K562 (cell line): ENCODE measurements at regions not wholly inside any gene's neighbourhood (a gene's known extent, or its start where the extent isn't known, plus 50 kb on each side); places are given as distances from the start of the nearest gene placed in this dataset.

ENCODE experiments used
- ARID1B ChIP-seq: fragments of 450-650 bp; IDR thresholded peaks from 2 replicates; pipeline ENCODE4 v1.6.1; 2016; ENCODE audit warnings: antibody characterized with exemption, mild to moderate bottlenecking, inconsistent platforms
- C11orf30 ChIP-seq: fragments of 450-650 bp; IDR thresholded peaks from 2 replicates; pipeline ENCODE4 v1.6.1; 2016; ENCODE audit warnings: low read depth, mild to moderate bottlenecking
- CXXC5 ChIP-seq: fragments of 250-450 bp; sonication (Bioruptor Pico); IDR thresholded peaks from 2 replicates; pipeline ENCODE4 v1.8.0; 2022; ENCODE audit warnings: inconsistent platforms, mild to moderate bottlenecking, moderate library complexity
- ELF2 ChIP-seq: fragments of 250-450 bp; sonication (Bioruptor Pico); IDR thresholded peaks from 2 replicates; pipeline ENCODE4 v1.5.0; 2021; ENCODE audit warnings: mild to moderate bottlenecking
- EP300 ChIP-seq: IDR thresholded peaks from 2 replicates; pipeline ENCODE4 v1.6.1; 2012; ENCODE audit warnings: low read length, improper control_type of control experiment
- HES1 ChIP-seq: fragments of 450-650 bp; IDR thresholded peaks from 2 replicates; pipeline ENCODE4 v1.6.1; 2016; ENCODE audit warnings: low read depth, mild to moderate bottlenecking, moderate library complexity
- MEIS2 ChIP-seq: fragments of 450-650 bp; IDR thresholded peaks from 2 replicates; pipeline ENCODE4 v1.6.1; 2014; ENCODE audit warnings: mild to moderate bottlenecking; ENCODE audit not compliant: partially characterized antibody
- MGA ChIP-seq: fragments of 450-650 bp; IDR thresholded peaks from 2 replicates; pipeline ENCODE4 v1.6.1; 2016; ENCODE audit warnings: mild to moderate bottlenecking, moderate library complexity
- NFE2L1 ChIP-seq: fragments of 450-650 bp; IDR thresholded peaks from 2 replicates; pipeline ENCODE4 v1.6.1; 2016; ENCODE audit warnings: missing genetic modification characterization, low read depth, mild to moderate bottlenecking, missing compliant biosample characterization, moderate library complexity, borderline replicate concordance
- PKNOX1 ChIP-seq: fragments of 450-650 bp; IDR thresholded peaks from 2 replicates; pipeline ENCODE4 v1.6.1; 2016
- PML ChIP-seq: IDR thresholded peaks from 2 replicates; pipeline ENCODE4 v1.6.1; 2012; ENCODE audit warnings: low read length, inconsistent platforms
- USF2 ChIP-seq: sonication (generic); formaldehyde crosslinking; IDR thresholded peaks from 2 replicates; pipeline ENCODE4 v1.5.0; 2020; ENCODE audit warnings: missing genetic modification reagents

GRCh38 chr1:101291562-101292380 is 55.0 kb downstream of the S1PR1 start (continued):
- TF ChIP-seq ELF2 (CRISPR knock-in tag), result peak; percentile 67; the same call in 1 of the 2 replicates
- TF ChIP-seq PKNOX1, result peak; percentile 55; the same call in 1 of the 2 replicates
- peak; percentile 58 for TF ChIP-seq USF2
- TF ChIP-seq PML, result peak; percentile 36; the same call in 1 of the 2 replicates
- TF ChIP-seq HES1, result peak; percentile 94
- TF ChIP-seq EP300, result 0 out of 2 replicates have a peak, but pooled peaks have one; percentile 6
- TF ChIP-seq MGA, result peak; percentile 53
- TF ChIP-seq CXXC5 (CRISPR knock-in tag), result peak; percentile 29; the same call in 1 of the 2 replicates
- TF ChIP-seq C11orf30, result peak; percentile 16; the same call in 1 of the 2 replicates
- peak; percentile 80 for TF ChIP-seq MEIS2
- peak; percentile 61 for TF ChIP-seq ARID1B
- TF ChIP-seq NFE2L1 (tag), result no peak
